IgD-negative memory B cell (primary cell): ENCODE measurements at regions not wholly inside any gene's neighbourhood (a gene's known extent, or its start where the extent isn't known, plus 50 kb on each side); places are given as distances from the start of the nearest gene placed in this dataset.

Source experiments
- H3K27ac Mint-ChIP-seq, 3 donors: one replicate each; pipeline ENCODE4 v1.8.0; 2020 to 2022; ENCODE audit warnings: mild to moderate bottlenecking in 3 of 3, mixed read lengths in 3 of 3, moderate library complexity in 1 of 3
- H3K27me3 Mint-ChIP-seq: one replicate; pipeline ENCODE4 v1.8.0; 2021; ENCODE audit warnings: mixed read lengths
- H3K36me3 Mint-ChIP-seq: one replicate; pipeline ENCODE4 v1.8.0; 2020; ENCODE audit warnings: mild to moderate bottlenecking, mixed read lengths
- H3K4me1 Mint-ChIP-seq, 3 donors: one replicate each; pipeline ENCODE4 v1.8.0; 2020 to 2022; ENCODE audit warnings: mixed read lengths in 3 of 3, mild to moderate bottlenecking in 1 of 3
- H3K4me3 Mint-ChIP-seq, 4 donors: one replicate each; pipeline ENCODE4 v1.8.0; 2020 to 2022; ENCODE audit warnings: mild to moderate bottlenecking in 4 of 4, mixed read lengths in 4 of 4, moderate library complexity in 3 of 4
- H3K9me3 Mint-ChIP-seq, 3 donors: one replicate each; pipeline ENCODE4 v1.8.0; 2020 to 2021; ENCODE audit warnings: mixed read lengths in 3 of 3, mild to moderate bottlenecking in 1 of 3

DNA sequence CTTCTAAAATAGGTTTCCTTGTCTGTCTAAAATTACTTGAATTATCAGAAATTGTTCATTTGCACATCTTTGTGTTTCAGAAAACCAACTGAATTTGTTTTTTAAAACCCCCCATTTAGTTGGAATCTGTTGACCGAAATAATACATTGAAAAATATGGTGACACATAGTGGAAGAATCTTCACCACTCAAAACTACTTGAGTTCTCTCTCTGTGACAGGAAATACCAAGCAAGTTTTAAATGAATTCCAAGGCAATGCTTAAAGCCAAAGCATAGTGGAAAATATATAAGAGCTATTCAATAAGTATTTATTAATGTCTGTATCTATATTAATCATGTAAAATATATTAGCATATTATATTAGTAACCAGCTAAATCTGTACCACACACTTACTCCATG, 224.9 kb upstream of the COL8A1 start:
- Mint-ChIP-seq H3K4me1 (no peaks in the 10 kb centered on the region), H3K9me3 (peaks cover 0 to 3% (median 0%) of the 10 kb centered on the region in 3 donors), H3K36me3 (no peaks in the 10 kb centered on the region), H3K4me3 (no peak overlapping the region), H3K27ac (no peak overlapping the region), H3K27me3 (no peaks in the 10 kb centered on the region)

DNA sequence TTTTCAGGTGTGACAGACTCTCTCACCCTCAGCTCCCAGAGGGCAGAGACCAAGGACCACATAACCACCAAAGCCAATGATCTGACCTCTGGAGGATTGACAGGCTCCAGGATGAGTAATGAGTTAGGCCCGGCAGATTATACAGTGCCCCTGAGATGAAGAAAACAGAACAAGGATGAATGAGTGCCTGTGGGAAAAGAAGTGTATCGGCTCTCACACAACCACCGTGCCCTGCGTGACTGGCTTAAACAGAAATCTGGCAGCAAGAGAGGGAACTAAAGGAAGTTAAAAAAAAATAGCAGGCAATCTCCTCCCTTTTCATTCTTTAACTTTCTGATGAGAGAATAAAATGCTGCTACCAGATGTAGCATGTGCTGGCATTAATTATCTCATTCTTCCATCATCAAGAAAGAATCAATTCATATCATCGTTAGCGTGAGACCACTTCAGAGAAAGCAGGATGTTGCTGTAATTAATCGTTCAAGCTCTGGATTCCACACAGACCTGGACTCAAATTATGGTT, 227.5 kb upstream of the COL8A1 start:
- no peaks in the 10 kb centered on the region for H3K4me1 Mint-ChIP-seq
- H3K9me3 Mint-ChIP-seq = peaks cover 0 to 5% (median 2%) of the 10 kb centered on the region in 3 donors
- no peak overlapping the region for H3K27ac Mint-ChIP-seq
- H3K36me3 Mint-ChIP-seq = no peaks in the 10 kb centered on the region
- H3K27me3 Mint-ChIP-seq = no peaks in the 10 kb centered on the region
- H3K4me3 Mint-ChIP-seq = no peak overlapping the region

GRCh38 chr3:99409961-99410360, 228.4 kb upstream of the COL8A1 start:
- Mint-ChIP-seq H3K9me3 (peaks cover 0 to 5% (median 2%) of the 10 kb centered on the region in 3 donors), H3K4me1 (no peaks in the 10 kb centered on the region), H3K27ac (no peak overlapping the region), H3K4me3 (no peak overlapping the region), H3K36me3 (no peaks in the 10 kb centered on the region), H3K27me3 (no peaks in the 10 kb centered on the region)

DNA sequence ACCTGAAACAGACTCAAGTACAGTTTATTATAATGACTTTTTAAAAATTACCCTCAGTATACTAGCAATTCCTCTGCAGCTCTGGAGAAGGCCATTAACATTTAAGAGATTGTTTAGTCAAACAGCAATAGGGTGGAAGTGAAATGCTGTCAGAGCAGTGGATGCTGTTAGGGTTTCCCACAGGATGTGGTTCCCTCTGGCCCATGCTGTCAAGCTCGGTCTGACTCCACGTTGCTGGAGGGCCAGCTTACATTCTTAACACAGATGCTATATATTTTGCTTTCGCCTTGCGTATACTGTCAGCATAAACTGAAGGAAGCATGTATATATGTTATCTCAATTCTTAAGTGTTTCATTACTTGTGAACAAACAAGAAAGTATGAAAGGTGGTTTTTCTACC, 231.1 kb upstream of the COL8A1 start:
- no peaks in the 10 kb centered on the region for H3K36me3 Mint-ChIP-seq
- H3K9me3 Mint-ChIP-seq = peaks cover 0 to 5% (median 2%) of the 10 kb centered on the region in 3 donors
- no peak overlapping the region for H3K27ac Mint-ChIP-seq
- no peak overlapping the region for H3K4me3 Mint-ChIP-seq
- no peaks in the 10 kb centered on the region for H3K27me3 Mint-ChIP-seq
- no peaks in the 10 kb centered on the region for H3K4me1 Mint-ChIP-seq

GRCh38 chr3:99402755-99403154, 235.6 kb upstream of the COL8A1 start:
- Mint-ChIP-seq H3K36me3 (no peaks in the 10 kb centered on the region), H3K4me1 (no peaks in the 10 kb centered on the region), H3K4me3 (no peak overlapping the region), H3K27ac (no peak overlapping the region), H3K9me3 (peaks cover 9 to 17% (median 9%) of the 10 kb centered on the region in 3 donors), H3K27me3 (no peaks in the 10 kb centered on the region)

GRCh38 chr3:99400352-99400751, 238.0 kb upstream of the COL8A1 start:
- Mint-ChIP-seq H3K36me3 (no peaks in the 10 kb centered on the region), H3K9me3 (peaks cover 7 to 20% (median 9%) of the 10 kb centered on the region in 3 donors), H3K4me1 (no peaks in the 10 kb centered on the region), H3K27ac (no peak overlapping the region), H3K4me3 (no peak overlapping the region), H3K27me3 (no peaks in the 10 kb centered on the region)

- Mint-ChIP-seq H3K4me1 (no peaks in the 10 kb centered on the region), H3K9me3 (peaks cover 7 to 24% (median 9%) of the 10 kb centered on the region in 3 donors), H3K36me3 (no peaks in the 10 kb centered on the region), H3K27ac (no peak overlapping the region), H3K4me3 (no peak overlapping the region), H3K27me3 (no peaks in the 10 kb centered on the region)
These were observed 241.6 kb upstream of the COL8A1 start for GRCh38 chr3:99396651-99397275.

GRCh38 chr3:99394831-99395778, 243.3 kb upstream of the COL8A1 start:
- Mint-ChIP-seq H3K27ac (no peak overlapping the region), H3K4me1 (no peaks in the 10 kb centered on the region)

GRCh38 chr3:99393961-99394360, 244.4 kb upstream of the COL8A1 start:
- Mint-ChIP-seq H3K36me3 (no peaks in the 10 kb centered on the region), H3K27ac (no peak overlapping the region), H3K4me3 (no peak overlapping the region), H3K27me3 (no peaks in the 10 kb centered on the region), H3K4me1 (no peaks in the 10 kb centered on the region), H3K9me3 (peaks cover 2 to 21% (median 4%) of the 10 kb centered on the region in 3 donors)

More at GRCh38 chr3:99394831-99395778, 243.3 kb upstream of the COL8A1 start:
- H3K9me3 Mint-ChIP-seq = peaks cover 7 to 26% (median 8%) of the 10 kb centered on the region in 3 donors
- H3K27me3 Mint-ChIP-seq = no peaks in the 10 kb centered on the region
- no peaks in the 10 kb centered on the region for H3K36me3 Mint-ChIP-seq
- H3K4me3 Mint-ChIP-seq = no peak overlapping the region

- no peak overlapping the region for H3K27ac Mint-ChIP-seq
- no peaks in the 10 kb centered on the region for H3K27me3 Mint-ChIP-seq
- peaks cover 0 to 4% (median 0%) of the 10 kb centered on the region in 3 donors for H3K9me3 Mint-ChIP-seq
- no peaks in the 10 kb centered on the region for H3K4me1 Mint-ChIP-seq
- no peak overlapping the region for H3K4me3 Mint-ChIP-seq
- H3K36me3 Mint-ChIP-seq = no peaks in the 10 kb centered on the region
These were observed 249.6 kb upstream of the COL8A1 start for GRCh38 chr3:99388780-99389179.

- Mint-ChIP-seq H3K27me3 (no peaks in the 10 kb centered on the region), H3K27ac (no peak overlapping the region), H3K4me1 (no peaks in the 10 kb centered on the region), H3K9me3 (peaks cover 0 to 7% (median 3%) of the 10 kb centered on the region in 3 donors), H3K36me3 (no peaks in the 10 kb centered on the region), H3K4me3 (no peak overlapping the region)
These were observed 253.8 kb upstream of the COL8A1 start for GRCh38 chr3:99384596-99384995.

DNA sequence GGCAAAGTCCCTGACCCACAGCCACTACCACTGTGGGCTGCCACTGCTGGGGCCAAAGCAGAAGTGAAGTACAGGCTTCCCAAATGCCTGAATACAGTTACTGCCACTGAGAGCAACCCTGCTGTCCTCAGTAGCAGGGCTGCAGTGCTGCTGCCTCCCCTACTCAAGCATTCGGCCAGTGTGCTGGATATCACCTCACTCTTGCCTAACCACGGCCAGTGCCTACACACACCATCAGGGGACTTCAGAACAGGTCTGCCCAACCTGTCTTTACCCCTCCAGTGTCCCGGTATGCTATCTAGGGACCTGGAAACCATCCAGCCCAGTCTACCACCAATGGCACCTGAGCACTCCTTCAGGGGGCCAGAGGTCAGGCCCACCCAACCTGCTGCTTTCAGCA, 261.5 kb upstream of the COL8A1 start:
- Mint-ChIP-seq H3K9me3 (peaks cover 0 to 9% (median 3%) of the 10 kb centered on the region in 3 donors), H3K4me1 (no peaks in the 10 kb centered on the region), H3K27ac (no peak overlapping the region), H3K36me3 (no peaks in the 10 kb centered on the region), H3K27me3 (no peaks in the 10 kb centered on the region), H3K4me3 (no peak overlapping the region)

DNA sequence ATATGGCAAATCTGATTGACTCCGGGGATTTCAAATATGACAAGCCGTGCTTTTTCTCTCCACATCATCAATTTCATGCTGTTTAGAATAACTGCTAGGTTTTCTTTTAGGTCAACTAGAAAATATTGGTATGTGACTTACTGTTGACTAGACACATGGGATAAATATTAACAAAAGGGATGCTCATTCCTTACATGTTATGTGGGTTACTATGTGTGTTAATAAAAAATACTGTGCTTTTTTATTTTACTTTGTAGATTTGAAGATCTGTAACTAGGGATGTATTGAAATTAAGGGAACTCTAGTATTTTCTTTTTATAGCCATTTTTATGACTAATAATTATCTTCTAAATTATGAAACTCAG, 264.6 kb upstream of the COL8A1 start:
- peaks cover 0 to 5% (median 2%) of the 10 kb centered on the region in 3 donors for H3K9me3 Mint-ChIP-seq
- no peak overlapping the region for H3K27ac Mint-ChIP-seq
- H3K36me3 Mint-ChIP-seq = no peaks in the 10 kb centered on the region
- peaks cover 2% of the 10 kb centered on the region for H3K27me3 Mint-ChIP-seq
- no peak overlapping the region for H3K4me3 Mint-ChIP-seq
- H3K4me1 Mint-ChIP-seq = no peaks in the 10 kb centered on the region

GRCh38 chr3:99373088-99373845, 265.1 kb upstream of the COL8A1 start:
- H3K36me3 Mint-ChIP-seq = no peaks in the 10 kb centered on the region
- H3K27ac Mint-ChIP-seq = no peak overlapping the region
- no peaks in the 10 kb centered on the region for H3K4me1 Mint-ChIP-seq
- H3K9me3 Mint-ChIP-seq = peaks cover 0 to 5% (median 2%) of the 10 kb centered on the region in 3 donors
- H3K27me3 Mint-ChIP-seq = peaks cover 2% of the 10 kb centered on the region
- no peak overlapping the region for H3K4me3 Mint-ChIP-seq
